Duodenal mucosa (tissue), 2 donors: ENCODE measurements at regions not wholly inside any gene's neighbourhood (a gene's known extent, or its start where the extent isn't known, plus 50 kb on each side); places are given as distances from the start of the nearest gene placed in this dataset.

Experiments used
- H3K27ac ChIP-seq: one replicate; pipeline ENCODE4 v1.7.0; 2013; ENCODE audit warnings: low read depth, low read length
- H3K27me3 ChIP-seq, 2 donors: one replicate each; pipeline ENCODE4 v1.7.0; 2013; ENCODE audit warnings: low read length in 2 of 2, control low read depth in 1 of 2; ENCODE audit not compliant: insufficient read depth in 2 of 2, control insufficient read depth in 1 of 2
- H3K36me3 ChIP-seq, 2 donors: one replicate each; pipeline ENCODE4 v1.7.0; 2013; ENCODE audit warnings: low read length in 2 of 2, control low read depth in 1 of 2; ENCODE audit not compliant: insufficient read depth in 2 of 2, control insufficient read depth in 1 of 2
- H3K4me1 ChIP-seq, 2 donors: one replicate each; pipeline ENCODE4 v1.7.0; 2013; ENCODE audit warnings: low read length in 2 of 2, control low read depth in 1 of 2; ENCODE audit not compliant: insufficient read depth in 2 of 2, control insufficient read depth in 1 of 2
- H3K4me3 ChIP-seq, 2 donors: one replicate each; pipeline ENCODE4 v1.7.0; 2013; ENCODE audit warnings: low read length in 2 of 2, low read depth in 1 of 2
- H3K9ac ChIP-seq, 2 donors: one replicate each; pipeline ENCODE4 v1.7.0; 2013; ENCODE audit warnings: low read length in 2 of 2, low read depth in 1 of 2
- H3K9me3 ChIP-seq, 2 donors: one replicate each; pipeline ENCODE4 v1.7.0; 2013; ENCODE audit warnings: low read length in 2 of 2, control low read depth in 1 of 2; ENCODE audit not compliant: control insufficient read depth in 1 of 2

DNA sequence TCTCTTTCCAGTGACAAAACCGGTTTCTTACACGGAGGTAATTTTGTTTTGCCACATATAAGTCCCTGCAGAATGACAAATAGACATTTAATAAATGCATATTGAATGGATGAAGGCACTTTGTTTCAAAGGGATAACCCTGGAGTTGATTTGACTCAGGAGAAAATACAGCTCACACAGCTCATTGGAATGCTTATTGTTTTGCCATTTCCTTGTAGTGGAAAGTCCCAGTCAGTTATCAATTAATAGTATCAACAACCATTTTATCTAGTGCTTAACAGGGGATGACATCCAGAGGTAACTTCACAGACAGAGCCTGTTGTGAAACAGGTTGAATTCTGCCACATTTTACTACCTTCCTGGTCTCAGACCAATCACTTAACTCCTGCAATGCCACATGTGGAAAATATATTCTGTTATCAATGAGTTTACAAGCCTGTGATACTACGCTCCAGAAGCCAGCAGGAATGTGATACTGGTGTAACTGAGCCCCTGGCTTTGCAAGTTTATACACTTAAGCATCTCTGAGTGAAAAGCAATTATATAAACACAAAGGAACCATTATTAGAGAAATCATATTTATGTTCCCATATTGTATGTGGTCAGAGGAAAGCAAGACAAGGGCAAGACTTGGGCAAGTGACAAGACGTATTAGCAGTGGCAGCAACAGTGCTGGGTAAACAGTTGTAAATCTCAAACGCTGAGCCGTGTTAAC lies 123.1 kb upstream of the ANKRD55 start:
- Histone ChIP-seq H3K27me3 (no peaks in the 10 kb centered on the region), H3K4me1 (peaks cover 11 to 12% of the 10 kb centered on the region in 2 donors), H3K36me3 (no peaks in the 10 kb centered on the region), H3K27ac (no peak overlapping the region), H3K9ac (no peak overlapping the region), H3K4me3 (no peak overlapping the region), H3K9me3 (no peaks in the 10 kb centered on the region)

- H3K27me3 ChIP-seq: no peaks in the 10 kb centered on the region
Observed at GRCh38 chr5:56354836-56355235, 121.7 kb upstream of the ANKRD55 start.

GRCh38 chr5:56352808-56353590 lies 119.9 kb upstream of the ANKRD55 start:
- H3K27ac ChIP-seq: no peak overlapping the region
- H3K36me3 ChIP-seq: no peaks in the 10 kb centered on the region
- peaks cover 7 to 10% of the 10 kb centered on the region in 2 donors for H3K4me1 ChIP-seq
- H3K27me3 ChIP-seq: no peaks in the 10 kb centered on the region
- H3K9me3 ChIP-seq: no peaks in the 10 kb centered on the region
- H3K4me3 ChIP-seq: no peak overlapping the region
- no peak overlapping the region for H3K9ac ChIP-seq

More at GRCh38 chr5:56354836-56355235, 121.7 kb upstream of the ANKRD55 start:
- H3K36me3 ChIP-seq: no peaks in the 10 kb centered on the region
- H3K9ac ChIP-seq: no peak overlapping the region
- peaks cover 11 to 17% of the 10 kb centered on the region in 2 donors for H3K4me1 ChIP-seq
- no peaks in the 10 kb centered on the region for H3K9me3 ChIP-seq
- H3K4me3 ChIP-seq: no peak overlapping the region
- H3K27ac ChIP-seq: no peak overlapping the region

- H3K36me3 ChIP-seq: no peaks in the 10 kb centered on the region
- H3K9me3 ChIP-seq: no peaks in the 10 kb centered on the region
- peaks cover 3 to 6% of the 10 kb centered on the region in 2 donors for H3K4me1 ChIP-seq
- no peak overlapping the region for H3K27ac ChIP-seq
- H3K9ac ChIP-seq: no peak overlapping the region
- no peak overlapping the region for H3K4me3 ChIP-seq
- H3K27me3 ChIP-seq: no peaks in the 10 kb centered on the region
Observed at GRCh38 chr5:56350597-56351170, 117.6 kb upstream of the ANKRD55 start.

DNA sequence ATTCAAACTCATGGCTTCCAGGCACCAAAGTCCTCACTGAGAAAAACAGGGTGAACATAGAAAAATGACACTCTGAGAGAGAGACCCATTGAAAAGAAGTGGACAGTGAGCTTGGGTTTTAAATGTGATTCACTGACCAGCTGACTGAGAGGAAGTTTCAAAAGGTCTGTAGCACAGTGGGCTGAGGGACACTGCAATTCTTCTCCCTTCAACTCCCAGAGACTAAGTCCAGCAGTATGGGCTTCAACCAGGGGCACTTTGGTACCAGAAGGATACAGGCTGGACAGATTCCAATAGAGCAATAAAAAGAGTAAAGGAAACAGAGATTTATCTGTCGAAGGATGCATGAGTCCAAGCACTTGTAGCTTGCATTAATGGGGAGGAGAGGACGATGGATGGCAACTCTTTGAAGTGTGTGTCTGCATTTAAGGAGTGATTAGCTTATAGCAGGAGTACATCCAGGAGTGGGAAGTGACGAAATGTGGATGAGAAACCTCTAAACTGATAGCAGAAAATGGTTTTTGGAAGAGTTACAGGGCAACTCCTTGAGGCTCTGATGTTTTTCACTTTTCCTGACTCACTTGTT lies 117.0 kb upstream of the ANKRD55 start:
- Histone ChIP-seq H3K9ac (no peak overlapping the region), H3K4me1 (peaks cover 0 to 5% of the 10 kb centered on the region in 2 donors), H3K36me3 (no peaks in the 10 kb centered on the region), H3K9me3 (no peaks in the 10 kb centered on the region), H3K4me3 (no peak overlapping the region), H3K27me3 (no peaks in the 10 kb centered on the region), H3K27ac (no peak overlapping the region)

- Histone ChIP-seq H3K9me3 (no peaks in the 10 kb centered on the region), H3K27me3 (no peaks in the 10 kb centered on the region), H3K9ac (no peak overlapping the region), H3K4me3 (no peak overlapping the region), H3K4me1 (peaks cover 0 to 5% of the 10 kb centered on the region in 2 donors), H3K27ac (no peak overlapping the region), H3K36me3 (no peaks in the 10 kb centered on the region)
Observed at GRCh38 chr5:56349461-56349860, 116.3 kb upstream of the ANKRD55 start.

- Histone ChIP-seq H3K4me1 (peaks cover 0 to 5% of the 10 kb centered on the region in 2 donors), H3K4me3 (no peak overlapping the region), H3K27me3 (no peaks in the 10 kb centered on the region), H3K27ac (no peak overlapping the region), H3K9ac (no peak overlapping the region), H3K36me3 (no peaks in the 10 kb centered on the region), H3K9me3 (no peaks in the 10 kb centered on the region)
Observed at GRCh38 chr5:56346741-56347535, 113.8 kb upstream of the ANKRD55 start.

- Histone ChIP-seq H3K9ac (no peak overlapping the region), H3K27ac (no peak overlapping the region), H3K27me3 (no peaks in the 10 kb centered on the region), H3K9me3 (no peaks in the 10 kb centered on the region), H3K4me1 (peaks cover 0 to 5% of the 10 kb centered on the region in 2 donors), H3K36me3 (no peaks in the 10 kb centered on the region), H3K4me3 (no peak overlapping the region)
Observed at GRCh38 chr5:56346044-56346710, 113.0 kb upstream of the ANKRD55 start.

DNA sequence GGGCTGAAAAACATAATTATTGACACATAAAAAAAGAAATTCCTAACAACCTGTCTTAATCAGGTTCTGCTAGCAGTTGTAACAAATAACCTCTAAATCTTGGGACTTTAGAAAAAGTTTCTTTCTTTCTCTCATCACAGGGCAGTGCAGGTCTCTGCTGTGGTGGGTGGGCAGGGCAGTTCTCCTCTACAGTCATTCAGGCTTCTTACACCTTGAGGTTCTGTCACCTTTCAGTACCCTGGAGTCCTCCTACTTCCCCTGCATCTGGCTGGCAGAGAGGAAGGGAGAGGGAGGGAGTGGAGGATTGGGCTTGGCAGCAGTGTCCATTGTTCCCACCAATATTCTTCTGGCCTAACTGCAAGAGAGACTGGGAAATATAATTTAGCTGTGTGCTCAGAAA lies 112.2 kb upstream of the ANKRD55 start:
- H3K9me3 ChIP-seq: no peaks in the 10 kb centered on the region
- no peak overlapping the region for H3K9ac ChIP-seq
- H3K36me3 ChIP-seq: no peaks in the 10 kb centered on the region
- H3K27ac ChIP-seq: no peak overlapping the region
- peaks cover 0 to 2% of the 10 kb centered on the region in 2 donors for H3K4me1 ChIP-seq
- H3K4me3 ChIP-seq: no peak overlapping the region
- H3K27me3 ChIP-seq: no peaks in the 10 kb centered on the region
